ENCODE measurements at regions not wholly inside any gene's neighbourhood (a gene's known extent, or its start where the extent isn't known, plus 50 kb on each side); places are given as distances from the start of the nearest gene placed in this dataset.

DNA sequence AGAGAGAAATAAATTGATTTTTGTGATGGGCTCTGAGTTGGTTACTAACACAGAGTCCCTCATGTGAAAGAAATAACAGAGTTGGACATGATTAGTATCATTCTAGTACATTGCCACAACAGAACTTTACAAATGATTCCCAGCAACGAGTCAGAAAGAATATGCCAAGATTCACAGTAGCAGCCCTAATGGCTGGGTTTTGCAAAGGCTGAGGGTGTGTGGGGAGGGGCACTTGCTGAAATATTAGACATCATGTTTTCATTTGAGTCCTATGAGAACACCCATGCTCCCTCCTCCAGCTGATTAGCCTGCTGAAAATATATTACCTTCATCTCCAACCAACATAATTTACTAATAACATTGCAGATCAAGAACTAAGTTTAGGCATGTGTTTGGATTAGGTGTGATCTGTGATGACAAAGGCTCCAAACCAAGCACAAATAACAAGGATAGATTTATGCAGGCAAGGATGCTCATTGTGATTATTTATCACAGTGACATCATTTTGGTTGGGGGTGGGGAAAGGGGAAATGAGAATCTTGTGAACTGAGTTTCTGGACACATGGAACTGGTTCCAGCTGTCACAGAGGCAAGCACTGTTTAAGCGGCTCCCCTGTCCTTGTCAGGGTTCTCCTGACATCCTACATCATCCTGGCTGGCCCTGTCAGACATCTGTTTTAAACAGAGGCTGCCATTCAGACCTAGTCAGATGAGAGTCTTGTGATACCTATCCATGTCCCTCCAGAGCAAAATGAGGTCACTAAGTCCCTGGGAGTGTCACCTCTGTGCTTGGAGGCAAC lies 205.8 kb upstream of the NCKAP5 start:
- no peak for TF ChIP-seq SRSF1 (IDR thresholded peaks at IDR 0.05; ENCODE audit: low read depth, low read length)
- TF ChIP-seq SIN3B (IDR thresholded peaks at IDR 0.05; ENCODE audit: low read depth) = no peak
- no peak for TF ChIP-seq SREBF2 (CRISPR knock-in tag; IDR thresholded peaks at IDR 0.05)
- TF ChIP-seq ZNF197 (CRISPR knock-in tag; IDR thresholded peaks at IDR 0.05; ENCODE audit: low read depth) = no peak
- TF ChIP-seq, protein P1, sequence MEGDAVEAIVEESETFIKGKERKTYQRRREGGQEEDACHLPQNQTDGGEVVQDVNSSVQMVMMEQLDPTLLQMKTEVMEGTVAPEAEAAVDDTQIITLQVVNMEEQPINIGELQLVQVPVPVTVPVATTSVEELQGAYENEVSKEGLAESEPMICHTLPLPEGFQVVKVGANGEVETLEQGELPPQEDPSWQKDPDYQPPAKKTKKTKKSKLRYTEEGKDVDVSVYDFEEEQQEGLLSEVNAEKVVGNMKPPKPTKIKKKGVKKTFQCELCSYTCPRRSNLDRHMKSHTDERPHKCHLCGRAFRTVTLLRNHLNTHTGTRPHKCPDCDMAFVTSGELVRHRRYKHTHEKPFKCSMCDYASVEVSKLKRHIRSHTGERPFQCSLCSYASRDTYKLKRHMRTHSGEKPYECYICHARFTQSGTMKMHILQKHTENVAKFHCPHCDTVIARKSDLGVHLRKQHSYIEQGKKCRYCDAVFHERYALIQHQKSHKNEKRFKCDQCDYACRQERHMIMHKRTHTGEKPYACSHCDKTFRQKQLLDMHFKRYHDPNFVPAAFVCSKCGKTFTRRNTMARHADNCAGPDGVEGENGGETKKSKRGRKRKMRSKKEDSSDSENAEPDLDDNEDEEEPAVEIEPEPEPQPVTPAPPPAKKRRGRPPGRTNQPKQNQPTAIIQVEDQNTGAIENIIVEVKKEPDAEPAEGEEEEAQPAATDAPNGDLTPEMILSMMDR (IDR thresholded peaks at IDR 0.05 in 2 of 3, conservative IDR thresholded peaks at IDR 0.05 in 1 of 3; ENCODE audit: insufficient read depth in 2 of 3, low read depth in 1 of 3, low read length in 3 of 3) = no peak
- no peak for TF ChIP-seq POLR2A (conservative IDR thresholded peaks at IDR 0.05)
- TF ChIP-seq ESRRA (IDR thresholded peaks at IDR 0.05; ENCODE audit: borderline replicate concordance, low read depth) = no peak
